Kidney (tissue), 13 donors: ENCODE measurements at regions not wholly inside any gene's neighbourhood (a gene's known extent, or its start where the extent isn't known, plus 50 kb on each side); places are given as distances from the start of the nearest gene placed in this dataset.

Experiments used
- DNase-seq, 5 donors: peaks; one replicate each; pipeline ENCODE4 v3.0.0-alpha.2; 2013 to 2020
- FAIRE-seq: peaks from 2 replicates; lab custom pipeline; 2012; peaks lifted over from hg19 to GRCh38; lab: Jason Lieb, UNC
- H3K27ac ChIP-seq, 2 donors: one replicate each; pipeline ENCODE4 v1.7.0; 2013; ENCODE audit warnings: low read depth in 2 of 2, low read length in 2 of 2, inconsistent platforms in 1 of 2
- H3K27me3 ChIP-seq: one replicate; pipeline ENCODE4 v1.7.1; 2013; ENCODE audit warnings: low read length, inconsistent platforms; ENCODE audit not compliant: control insufficient read depth, insufficient read depth
- H3K36me3 ChIP-seq, 3 donors: one replicate each; pipeline versions ENCODE4 v1.7.0 to v1.7.1; 2013; ENCODE audit warnings: low read length in 3 of 3, control low read depth in 1 of 3, inconsistent platforms in 1 of 3; ENCODE audit not compliant: insufficient read depth in 3 of 3, control insufficient read depth in 2 of 3
- H3K4me1 ChIP-seq, 3 donors: one replicate each; pipeline versions ENCODE4 v1.7.0 to v1.7.1; 2013; ENCODE audit warnings: low read length in 3 of 3, inconsistent platforms in 1 of 3, low read depth in 1 of 3; ENCODE audit not compliant: control insufficient read depth in 2 of 3, insufficient read depth in 2 of 3
- H3K4me3 ChIP-seq, 3 donors: one replicate each; pipeline versions ENCODE4 v1.7.0 to v1.8.1; 2013; ENCODE audit warnings: low read length in 3 of 3, control low read depth in 1 of 3, inconsistent platforms in 1 of 3
- H3K9ac ChIP-seq, 3 donors: one replicate each; pipeline versions ENCODE4 v1.7.0 to v1.7.1; 2013; ENCODE audit warnings: low read length in 3 of 3, control low read depth in 1 of 3, inconsistent platforms in 1 of 3
- H3K9me3 ChIP-seq, 3 donors: one replicate each; pipeline versions ENCODE4 v1.7.0 to v1.7.1; 2013; ENCODE audit warnings: low read length in 3 of 3, control low read depth in 1 of 3, inconsistent platforms in 1 of 3; ENCODE audit not compliant: control insufficient read depth in 2 of 3, insufficient read depth in 1 of 3
- intact Hi-C: fragments of 100-400 bp; cut with DNase I; formaldehyde crosslinking; loops from one replicate; pipeline ENCODE4 v1.11.1; 2022
- TF ChIP-seq, protein P1 (sequence below): IDR thresholded peaks from 3 replicates; pipeline ENCODE4 v1.5.1; 2012; ENCODE audit warnings: mild to moderate bottlenecking, moderate library complexity, borderline replicate concordance; ENCODE audit not compliant: insufficient read depth; ENCODE audit errors: extremely low read depth
- donor health status: control.
- donor health status: control.
- donor health status: control.
- donor health status: control.
- donor health status: control.
- donor health status: DM: yes; HTN: yes; CAD: no.
- donor health status: Normal renal cell carcinoma (clear cell type).

GRCh38 chr2:191508738-191509137 is 169.2 kb upstream of the NABP1 start:
- DNase-seq (peak in 1 of 5 donors; percentile 18), FAIRE-seq (no peak)
- TF ChIP-seq, protein P1, sequence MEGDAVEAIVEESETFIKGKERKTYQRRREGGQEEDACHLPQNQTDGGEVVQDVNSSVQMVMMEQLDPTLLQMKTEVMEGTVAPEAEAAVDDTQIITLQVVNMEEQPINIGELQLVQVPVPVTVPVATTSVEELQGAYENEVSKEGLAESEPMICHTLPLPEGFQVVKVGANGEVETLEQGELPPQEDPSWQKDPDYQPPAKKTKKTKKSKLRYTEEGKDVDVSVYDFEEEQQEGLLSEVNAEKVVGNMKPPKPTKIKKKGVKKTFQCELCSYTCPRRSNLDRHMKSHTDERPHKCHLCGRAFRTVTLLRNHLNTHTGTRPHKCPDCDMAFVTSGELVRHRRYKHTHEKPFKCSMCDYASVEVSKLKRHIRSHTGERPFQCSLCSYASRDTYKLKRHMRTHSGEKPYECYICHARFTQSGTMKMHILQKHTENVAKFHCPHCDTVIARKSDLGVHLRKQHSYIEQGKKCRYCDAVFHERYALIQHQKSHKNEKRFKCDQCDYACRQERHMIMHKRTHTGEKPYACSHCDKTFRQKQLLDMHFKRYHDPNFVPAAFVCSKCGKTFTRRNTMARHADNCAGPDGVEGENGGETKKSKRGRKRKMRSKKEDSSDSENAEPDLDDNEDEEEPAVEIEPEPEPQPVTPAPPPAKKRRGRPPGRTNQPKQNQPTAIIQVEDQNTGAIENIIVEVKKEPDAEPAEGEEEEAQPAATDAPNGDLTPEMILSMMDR: no peak
- Histone ChIP-seq H3K9ac (no peak overlapping the region), H3K27me3 (no peaks in the 10 kb centered on the region), H3K4me3 (no peak overlapping the region), H3K36me3 (no peaks in the 10 kb centered on the region), H3K27ac (no peak overlapping the region), H3K9me3 (no peaks in the 10 kb centered on the region), H3K4me1 (no peaks in the 10 kb centered on the region)
- intact Hi-C loops: no loop called here

- Histone ChIP-seq H3K4me1 (peaks cover 0 to 2% (median 0%) of the 10 kb centered on the region in 3 donors), H3K9me3 (no peaks in the 10 kb centered on the region), H3K4me3 (no peak overlapping the region), H3K36me3 (no peaks in the 10 kb centered on the region), H3K27ac (no peak overlapping the region), H3K27me3 (no peaks in the 10 kb centered on the region), H3K9ac (no peak overlapping the region)
- no peak for FAIRE-seq
- intact Hi-C loops: no loop called here
- DNase-seq: peak in 1 of 5 donors; percentile 14
- TF ChIP-seq, protein P1: no peak
Measured at GRCh38 chr2:191512216-191512835, 165.6 kb upstream of the NABP1 start.

DNA sequence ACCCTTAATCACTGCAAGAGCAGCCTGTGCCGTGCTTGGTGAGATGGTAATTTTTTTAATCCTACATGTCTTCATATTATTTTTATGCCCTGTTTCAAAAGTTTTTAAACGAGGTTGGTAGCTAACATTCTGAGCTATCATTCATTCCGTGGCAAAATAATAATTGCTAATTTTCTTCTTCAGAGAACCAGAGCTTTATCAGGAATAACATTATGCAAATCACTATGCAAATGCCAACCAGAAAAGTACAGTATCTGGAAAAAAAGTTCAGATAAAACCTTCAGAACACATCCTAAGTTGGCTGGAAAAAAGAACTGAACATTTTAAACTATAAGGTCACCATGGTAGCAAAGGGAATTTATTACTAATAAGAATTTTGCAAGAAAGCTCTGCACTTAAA is 165.1 kb upstream of the NABP1 start:
- no peak for DNase-seq
- Histone ChIP-seq H3K9me3 (no peaks in the 10 kb centered on the region), H3K36me3 (no peaks in the 10 kb centered on the region), H3K27me3 (no peaks in the 10 kb centered on the region), H3K4me1 (peaks cover 0 to 2% (median 0%) of the 10 kb centered on the region in 3 donors), H3K9ac (no peak overlapping the region), H3K4me3 (no peak overlapping the region), H3K27ac (no peak overlapping the region)
- no peak for FAIRE-seq
- TF ChIP-seq, protein P1: no peak
- intact Hi-C loops: no loop called here

DNA sequence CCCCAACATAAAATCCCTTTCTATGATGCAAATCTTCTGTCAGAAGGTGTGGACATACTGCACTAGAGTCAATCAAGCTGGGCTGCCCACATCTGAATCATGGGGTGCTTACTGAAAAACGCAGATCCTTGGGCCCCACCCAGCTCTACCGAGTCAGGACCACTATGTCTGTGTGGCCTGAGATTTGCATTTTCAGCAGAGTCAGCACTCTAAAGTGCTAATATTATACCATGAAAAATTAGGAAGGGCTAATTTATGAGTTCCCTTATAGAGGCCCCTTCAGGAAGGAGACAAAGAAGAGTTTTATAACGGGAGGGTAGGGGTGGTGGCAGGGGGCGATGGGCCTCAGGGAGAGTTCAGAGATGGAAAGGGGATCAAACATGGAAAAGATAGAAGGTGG is 163.3 kb upstream of the NABP1 start:
- intact Hi-C loops: no loop called here
- Histone ChIP-seq H3K4me3 (no peak overlapping the region), H3K4me1 (peaks cover 0 to 2% (median 0%) of the 10 kb centered on the region in 3 donors), H3K9ac (no peak overlapping the region), H3K36me3 (no peaks in the 10 kb centered on the region), H3K9me3 (no peaks in the 10 kb centered on the region), H3K27ac (no peak overlapping the region), H3K27me3 (no peaks in the 10 kb centered on the region)
- FAIRE-seq (no peak), DNase-seq (no peak)
- TF ChIP-seq, protein P1: no peak
